Sigmoid colon (tissue), 6 donors: ENCODE measurements at regions not wholly inside any gene's neighbourhood (a gene's known extent, or its start where the extent isn't known, plus 50 kb on each side); places are given as distances from the start of the nearest gene placed in this dataset.
"Not testable (repeated sequence)": the region's sequence is repeated elsewhere in the genome, so short reads cannot be mapped to it uniquely, and the experiment has no call there.

Source experiments
- DNase-seq: peaks from one replicate; pipeline ENCODE4 v3.0.0-alpha.2; 2019
- H3K27ac ChIP-seq, 4 donors: fragments of 200-600 bp; sonication (generic); one replicate each; pipeline ENCODE4 v1.5.1; 2016 to 2019; ENCODE audit warnings: mild to moderate bottlenecking in 1 of 4
- H3K27me3 ChIP-seq, 3 donors: fragments of 200-600 bp; sonication (generic); one replicate each; pipeline ENCODE4 v1.5.1; 2019; ENCODE audit warnings: mild to moderate bottlenecking in 1 of 3
- H3K36me3 ChIP-seq, 4 donors: fragments of 200-600 bp; sonication (generic); one replicate each; pipeline ENCODE4 v1.5.1; 2016 to 2019
- H3K4me1 ChIP-seq, 4 donors: fragments of 200-600 bp; sonication (generic); one replicate each; pipeline ENCODE4 v1.5.1; 2017 to 2019
- H3K4me3 ChIP-seq, 4 donors: fragments of 200-600 bp; sonication (generic); one replicate each; pipeline ENCODE4 v1.5.1; 2017 to 2019; ENCODE audit warnings: mild to moderate bottlenecking in 2 of 4, moderate library complexity in 1 of 4
- H3K9me3 ChIP-seq, 4 donors: fragments of 200-600 bp in 3 of 4; sonication (generic) in 3 of 4; one replicate each; pipeline versions ENCODE4 v1.5.1 to v1.6.1; 2013 to 2019
- CTCF ChIP-seq, 4 experiments: fragments of 450-650 bp in 3 of 4; fragments of 200-600 bp in 1 of 4; IDR thresholded peaks; one replicate each; pipeline ENCODE4 v1.5.1; 2016 to 2019; ENCODE audit warnings: antibody characterized with exemption in 4 of 4, mild to moderate bottlenecking in 3 of 4, moderate library complexity in 2 of 4
- EP300 ChIP-seq, 4 donors: sonication (generic); formaldehyde crosslinking; IDR thresholded peaks; one replicate each; pipeline ENCODE4 v1.6.1; 2017; ENCODE audit warnings: antibody characterized with exemption in 4 of 4
- POLR2A ChIP-seq, 2 donors: fragments of 450-650 bp; IDR thresholded peaks; one replicate each; pipeline ENCODE4 v1.6.1; 2016; ENCODE audit warnings: antibody characterized with exemption in 2 of 2, mild to moderate bottlenecking in 2 of 2, moderate library complexity in 2 of 2
- POLR2AphosphoS5 ChIP-seq, 4 donors: sonication (generic); formaldehyde crosslinking; IDR thresholded peaks; one replicate each; pipeline ENCODE4 v1.6.1; 2017; ENCODE audit warnings: antibody characterized with exemption in 4 of 4
- WGBS, 2 donors: extraction: QIAGEN DNeasy Blood & Tissue Kit; methylation state at CpG; one replicate each; pipeline ENCODE4 v1.1.7; 2013; 5-methylcytosine and 5-hydroxymethylcytosine counted together
- intact Hi-C: fragments of 100-400 bp; cut with DNase I; formaldehyde crosslinking; loops from one replicate; pipeline ENCODE4 v1.15.1; 2023
- donor health status: healthy with polysubstance abuse.
- donor health status: healthy.

- H3K27me3 ChIP-seq: peaks cover 0 to 17% (median 0%) of the 10 kb centered on the region in 3 donors
- no peak for DNase-seq
- intact Hi-C loops: no loop called here
- no peak for TF ChIP-seq CTCF (IDR thresholded peaks at IDR 0.05)
- no peak for TF ChIP-seq POLR2A (IDR thresholded peaks at IDR 0.05)
- no peak for TF ChIP-seq EP300 (IDR thresholded peaks at IDR 0.05)
- TF ChIP-seq POLR2AphosphoS5 (IDR thresholded peaks at IDR 0.05): no peak
- no peak overlapping the region for H3K27ac ChIP-seq
- no peak overlapping the region for H3K4me3 ChIP-seq
- no peaks in the 10 kb centered on the region for H3K4me1 ChIP-seq
- WGBS, 2 donors: 24 to 33% methylated on average over 11 of the region's 11 CpGs
- no peaks in the 10 kb centered on the region for H3K36me3 ChIP-seq
- no peaks in the 10 kb centered on the region for H3K9me3 ChIP-seq
These were observed 128.2 kb downstream of the ZNF280B start for GRCh38 chr22:22380098-22381030.

- H3K9me3 ChIP-seq, DNase-seq, H3K27ac ChIP-seq, intact Hi-C loops, H3K4me3 ChIP-seq, H3K36me3 ChIP-seq, H3K4me1 ChIP-seq: not testable (repeated sequence)
- H3K27me3 ChIP-seq: peaks cover 0 to 24% (median 0%) of the 10 kb centered on the region in 3 donors
- 58 to 68% methylated on average over 2 of the region's 2 CpGs for WGBS, 2 donors
These were observed 127.2 kb downstream of the ZNF280B start for GRCh38 chr22:22381292-22381691.

GRCh38 chr22:22384267-22384666, 124.3 kb downstream of the ZNF280B start:
- Histone ChIP-seq H3K4me1 (no peaks in the 10 kb centered on the region), H3K27ac (no peak overlapping the region), H3K4me3 (no peak overlapping the region), H3K36me3 (no peaks in the 10 kb centered on the region), H3K9me3 (no peaks in the 10 kb centered on the region), H3K27me3 (peaks cover 0 to 26% (median 0%) of the 10 kb centered on the region in 3 donors)
- intact Hi-C loops: no loop called here
- TF ChIP-seq CTCF (IDR thresholded peaks at IDR 0.05) (no peak), POLR2A (IDR thresholded peaks at IDR 0.05) (no peak), EP300 (IDR thresholded peaks at IDR 0.05) (no peak)
- 59 to 60% methylated on average over 3 of the region's 3 CpGs for WGBS, 2 donors
- no peak for DNase-seq

- H3K27ac ChIP-seq: no peak overlapping the region
- intact Hi-C loops: no loop called here
- H3K9me3 ChIP-seq: no peaks in the 10 kb centered on the region
- H3K4me1 ChIP-seq: no peaks in the 10 kb centered on the region
- no peak overlapping the region for H3K4me3 ChIP-seq
- peaks cover 0 to 26% (median 0%) of the 10 kb centered on the region in 3 donors for H3K27me3 ChIP-seq
- DNase-seq: no peak
- TF ChIP-seq POLR2AphosphoS5 (IDR thresholded peaks at IDR 0.05) (no peak), POLR2A (IDR thresholded peaks at IDR 0.05) (no peak), EP300 (IDR thresholded peaks at IDR 0.05) (no peak), CTCF (IDR thresholded peaks at IDR 0.05) (no peak)
- H3K36me3 ChIP-seq: no peaks in the 10 kb centered on the region
- 78% methylated on average over 2 of the region's 2 CpGs for WGBS, 2 donors
These were observed 123.8 kb downstream of the ZNF280B start for GRCh38 chr22:22384668-22385244.

- TF ChIP-seq POLR2AphosphoS5 (IDR thresholded peaks at IDR 0.05) (no peak), EP300 (IDR thresholded peaks at IDR 0.05) (no peak), CTCF (IDR thresholded peaks at IDR 0.05) (no peak)
- Histone ChIP-seq H3K9me3 (no peaks in the 10 kb centered on the region), H3K27ac (no peak overlapping the region), H3K36me3 (no peaks in the 10 kb centered on the region), H3K4me3 (no peak overlapping the region), H3K27me3 (peaks cover 0 to 19% (median 0%) of the 10 kb centered on the region in 3 donors), H3K4me1 (no peaks in the 10 kb centered on the region)
- no peak for DNase-seq
- intact Hi-C loops: no loop called here
- WGBS, 2 donors: 33 to 52% methylated on average over 10 of the region's 10 CpGs
These were observed 121.7 kb downstream of the ZNF280B start for GRCh38 chr22:22386602-22387385.
